ENCODE measurements at regions not wholly inside any gene's neighbourhood (a gene's known extent, or its start where the extent isn't known, plus 50 kb on each side); places are given as distances from the start of the nearest gene placed in this dataset.

- Mint-ChIP-seq H3K4me3 (ENCODE audit: unreplicated experiment) (no peak overlapping the region), H3K4me1 (ENCODE audit: unreplicated experiment) (no peaks in the 10 kb centered on the region), H3K27ac (ENCODE audit: unreplicated experiment) (no peak overlapping the region), H3K36me3 (ENCODE audit: unreplicated experiment) (no peaks in the 10 kb centered on the region), H3K9me3 (ENCODE audit: unreplicated experiment) (no peaks in the 10 kb centered on the region), H3K27me3 (ENCODE audit: unreplicated experiment) (peaks cover 2% of the 10 kb centered on the region)
- DNase-seq (ENCODE audit: extremely low spot score, unreplicated experiment), result no peak
- no peak for TF ChIP-seq CTCF (IDR thresholded peaks at IDR 0.05)
These were observed 57.5 kb downstream of the UNCX start for GRCh38 chr7:1290026-1290678.

- H3K27ac Mint-ChIP-seq (ENCODE audit: unreplicated experiment), result no peak overlapping the region
- H3K27me3 Mint-ChIP-seq (ENCODE audit: unreplicated experiment), result peaks cover 2% of the 10 kb centered on the region
- DNase-seq (ENCODE audit: extremely low spot score, unreplicated experiment), result no peak
- no peak overlapping the region for H3K4me3 Mint-ChIP-seq (ENCODE audit: unreplicated experiment)
- H3K36me3 Mint-ChIP-seq (ENCODE audit: unreplicated experiment), result no peaks in the 10 kb centered on the region
- H3K4me1 Mint-ChIP-seq (ENCODE audit: unreplicated experiment), result no peaks in the 10 kb centered on the region
- TF ChIP-seq CTCF (IDR thresholded peaks at IDR 0.05), result no peak
- no peaks in the 10 kb centered on the region for H3K9me3 Mint-ChIP-seq (ENCODE audit: unreplicated experiment)
These were observed 58.1 kb downstream of the UNCX start for GRCh38 chr7:1290679-1291356.

- H3K4me1 Mint-ChIP-seq (ENCODE audit: unreplicated experiment), result no peaks in the 10 kb centered on the region
- no peak overlapping the region for H3K4me3 Mint-ChIP-seq (ENCODE audit: unreplicated experiment)
- TF ChIP-seq CTCF (IDR thresholded peaks at IDR 0.05), result no peak
- H3K27me3 Mint-ChIP-seq (ENCODE audit: unreplicated experiment), result peaks cover 2% of the 10 kb centered on the region
- H3K9me3 Mint-ChIP-seq (ENCODE audit: unreplicated experiment), result no peaks in the 10 kb centered on the region
- H3K36me3 Mint-ChIP-seq (ENCODE audit: unreplicated experiment), result no peaks in the 10 kb centered on the region
- DNase-seq (ENCODE audit: extremely low spot score, unreplicated experiment), result no peak
- H3K27ac Mint-ChIP-seq (ENCODE audit: unreplicated experiment), result no peak overlapping the region
These were observed 58.7 kb downstream of the UNCX start for GRCh38 chr7:1291357-1291689.

- H3K36me3 Mint-ChIP-seq (ENCODE audit: unreplicated experiment), result no peaks in the 10 kb centered on the region
- no peak overlapping the region for H3K4me3 Mint-ChIP-seq (ENCODE audit: unreplicated experiment)
- no peak for DNase-seq (ENCODE audit: extremely low spot score, unreplicated experiment)
- H3K4me1 Mint-ChIP-seq (ENCODE audit: unreplicated experiment), result no peaks in the 10 kb centered on the region
- no peak for TF ChIP-seq CTCF (IDR thresholded peaks at IDR 0.05)
- H3K27ac Mint-ChIP-seq (ENCODE audit: unreplicated experiment), result no peak overlapping the region
- peaks cover 2% of the 10 kb centered on the region for H3K27me3 Mint-ChIP-seq (ENCODE audit: unreplicated experiment)
- no peaks in the 10 kb centered on the region for H3K9me3 Mint-ChIP-seq (ENCODE audit: unreplicated experiment)
These were observed 59.4 kb downstream of the UNCX start for GRCh38 chr7:1291845-1292765.

Measured in osteocyte (in vitro differentiated cells).